ENCODE measurements at regions not wholly inside any gene's neighbourhood (a gene's known extent, or its start where the extent isn't known, plus 50 kb on each side); places are given as distances from the start of the nearest gene placed in this dataset.

GRCh38 chr11:121842192-121842585, 273.8 kb downstream of the BLID start:
- H3K79me2 ChIP-seq, result no peaks in the 10 kb centered on the region
- no peaks in the 10 kb centered on the region for H3K36me3 ChIP-seq (replicated peaks; ENCODE audit: insufficient read depth, low read depth)
- H3K4me1 ChIP-seq (ENCODE audit: insufficient read depth), result peaks cover 4% of the 10 kb centered on the region
- TF ChIP-seq EZH2 (IDR thresholded peaks at IDR 0.05; ENCODE audit: borderline replicate concordance), result no peak
- TF ChIP-seq, protein P1, sequence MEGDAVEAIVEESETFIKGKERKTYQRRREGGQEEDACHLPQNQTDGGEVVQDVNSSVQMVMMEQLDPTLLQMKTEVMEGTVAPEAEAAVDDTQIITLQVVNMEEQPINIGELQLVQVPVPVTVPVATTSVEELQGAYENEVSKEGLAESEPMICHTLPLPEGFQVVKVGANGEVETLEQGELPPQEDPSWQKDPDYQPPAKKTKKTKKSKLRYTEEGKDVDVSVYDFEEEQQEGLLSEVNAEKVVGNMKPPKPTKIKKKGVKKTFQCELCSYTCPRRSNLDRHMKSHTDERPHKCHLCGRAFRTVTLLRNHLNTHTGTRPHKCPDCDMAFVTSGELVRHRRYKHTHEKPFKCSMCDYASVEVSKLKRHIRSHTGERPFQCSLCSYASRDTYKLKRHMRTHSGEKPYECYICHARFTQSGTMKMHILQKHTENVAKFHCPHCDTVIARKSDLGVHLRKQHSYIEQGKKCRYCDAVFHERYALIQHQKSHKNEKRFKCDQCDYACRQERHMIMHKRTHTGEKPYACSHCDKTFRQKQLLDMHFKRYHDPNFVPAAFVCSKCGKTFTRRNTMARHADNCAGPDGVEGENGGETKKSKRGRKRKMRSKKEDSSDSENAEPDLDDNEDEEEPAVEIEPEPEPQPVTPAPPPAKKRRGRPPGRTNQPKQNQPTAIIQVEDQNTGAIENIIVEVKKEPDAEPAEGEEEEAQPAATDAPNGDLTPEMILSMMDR (IDR thresholded peaks at IDR 0.05; ENCODE audit: poor library complexity), result no peak
- TF ChIP-seq EZH2phosphoT487 (IDR thresholded peaks at IDR 0.05; ENCODE audit: low read depth, severe bottlenecking, unreplicated experiment), result no peak
- H3K9me3 ChIP-seq (ENCODE audit: low read depth), result no peaks in the 10 kb centered on the region
- no peak overlapping the region for H3K4me2 ChIP-seq
- H2AFZ ChIP-seq, result no peak overlapping the region
- H3K4me3 ChIP-seq, result no peak overlapping the region
- no peaks in the 10 kb centered on the region for H3K27me3 ChIP-seq
- WGBS (ENCODE audit: low lambda C conversion rate, missing lambda C conversion rate), result 95% methylated on average over 5 of the region's 5 CpGs
- peak overlapping the region; percentile 14 for H3K27ac ChIP-seq
- no peak for DNase-seq (ENCODE audit: low spot score)
- H4K20me1 ChIP-seq (ENCODE audit: insufficient read depth, poor library complexity, severe bottlenecking), result no peaks in the 10 kb centered on the region
- no peaks in the 10 kb centered on the region for H3K9me2 ChIP-seq (replicated peaks; ENCODE audit: insufficient read depth)

GRCh38 chr11:121841487-121842191, 274.4 kb downstream of the BLID start:
- Histone ChIP-seq H4K20me1 (ENCODE audit: insufficient read depth, poor library complexity, severe bottlenecking) (no peaks in the 10 kb centered on the region), H2AFZ (no peak overlapping the region), H3K79me2 (no peaks in the 10 kb centered on the region), H3K4me3 (no peak overlapping the region), H3K27ac (peak overlapping the region; percentile 14), H3K4me2 (no peak overlapping the region), H3K4me1 (ENCODE audit: insufficient read depth) (peaks cover 4% of the 10 kb centered on the region), H3K36me3 (replicated peaks; ENCODE audit: insufficient read depth, low read depth) (no peaks in the 10 kb centered on the region), H3K27me3 (no peaks in the 10 kb centered on the region), H3K9me2 (replicated peaks; ENCODE audit: insufficient read depth) (no peaks in the 10 kb centered on the region), H3K9me3 (ENCODE audit: low read depth) (no peaks in the 10 kb centered on the region)
- TF ChIP-seq EZH2phosphoT487 (IDR thresholded peaks at IDR 0.05; ENCODE audit: low read depth, severe bottlenecking, unreplicated experiment) (no peak), EZH2 (IDR thresholded peaks at IDR 0.05; ENCODE audit: borderline replicate concordance) (no peak)
- TF ChIP-seq, protein P1 (IDR thresholded peaks at IDR 0.05; ENCODE audit: poor library complexity), result no peak
- WGBS (ENCODE audit: low lambda C conversion rate, missing lambda C conversion rate), result 40% methylated on average over 5 of the region's 5 CpGs
- no peak for DNase-seq (ENCODE audit: low spot score)

GRCh38 chr11:121839781-121840180, 276.2 kb downstream of the BLID start:
- H3K36me3 ChIP-seq (replicated peaks; ENCODE audit: insufficient read depth, low read depth), result no peaks in the 10 kb centered on the region
- no peaks in the 10 kb centered on the region for H3K9me3 ChIP-seq (ENCODE audit: low read depth)
- H4K20me1 ChIP-seq (ENCODE audit: insufficient read depth, poor library complexity, severe bottlenecking), result no peaks in the 10 kb centered on the region
- 97% methylated on average over 1 of the region's 1 CpG for WGBS (ENCODE audit: low lambda C conversion rate, missing lambda C conversion rate)
- H3K4me1 ChIP-seq (ENCODE audit: insufficient read depth), result peaks cover 4% of the 10 kb centered on the region
- no peaks in the 10 kb centered on the region for H3K27me3 ChIP-seq
- no peak overlapping the region for H3K4me2 ChIP-seq
- H2AFZ ChIP-seq, result no peak overlapping the region
- no peaks in the 10 kb centered on the region for H3K79me2 ChIP-seq
- no peak overlapping the region for H3K4me3 ChIP-seq
- no peak overlapping the region for H3K27ac ChIP-seq
- TF ChIP-seq EZH2 (IDR thresholded peaks at IDR 0.05; ENCODE audit: borderline replicate concordance) (no peak), EZH2phosphoT487 (IDR thresholded peaks at IDR 0.05; ENCODE audit: low read depth, severe bottlenecking, unreplicated experiment) (no peak)
- TF ChIP-seq, protein P1 (IDR thresholded peaks at IDR 0.05; ENCODE audit: poor library complexity), result no peak
- H3K9me2 ChIP-seq (replicated peaks; ENCODE audit: insufficient read depth), result no peaks in the 10 kb centered on the region
- no peak for DNase-seq (ENCODE audit: low spot score)

Data from hepatocyte (in vitro differentiated cells).